HCT116 (cell line): ENCODE measurements at regions not wholly inside any gene's neighbourhood (a gene's known extent, or its start where the extent isn't known, plus 50 kb on each side); places are given as distances from the start of the nearest gene placed in this dataset.

Experiments
- EGR1 ChIP-seq: IDR thresholded peaks from 2 replicates; pipeline ENCODE4 v1.6.1; 2012; ENCODE audit warnings: low read depth
- EZH2 ChIP-seq: fragments of 200-600 bp; sonication (generic); IDR thresholded peaks from 2 replicates; pipeline ENCODE4 v1.6.1; 2017; ENCODE audit warnings: antibody characterized with exemption, mixed run types
- EZH2phosphoT487 ChIP-seq: fragments of 200-600 bp; IDR thresholded peaks from 2 replicates; pipeline ENCODE4 v1.6.1; 2018; ENCODE audit warnings: antibody characterized with exemption, borderline replicate concordance
- POLR2A ChIP-seq: IDR thresholded peaks from 2 replicates; pipeline ENCODE4 v1.7.0; 2011; ENCODE audit warnings: borderline replicate concordance; ENCODE audit not compliant: insufficient read depth, insufficient read length; ENCODE audit errors: extremely low read depth
- TCF7L2 ChIP-seq: IDR thresholded peaks from 2 replicates; pipeline ENCODE4 v1.7.0; 2011; ENCODE audit warnings: borderline replicate concordance, inconsistent platforms; ENCODE audit not compliant: insufficient read depth, insufficient read length; ENCODE audit errors: extremely low read depth
- YY1 ChIP-seq: IDR thresholded peaks from 2 replicates; pipeline ENCODE4 v1.6.1; 2011; ENCODE audit warnings: low read length, low read depth, moderate library complexity, mild to moderate bottlenecking; ENCODE audit not compliant: insufficient replicate concordance; ENCODE audit errors: extremely low read depth
- ZNF274 ChIP-seq: fragments of 200-500 bp; sonication (Bioruptor generic); IDR thresholded peaks from 2 replicates; pipeline ENCODE4 v1.6.1; 2014; ENCODE audit warnings: mild to moderate bottlenecking, low read depth, low read length, inconsistent platforms
- TF ChIP-seq, protein P1 (sequence below), 3 experiments: fragments of 200-600 bp in 1 of 3; sonication (generic) in 1 of 3; IDR thresholded peaks in 2 of 3; conservative IDR thresholded peaks in 1 of 3; 2 replicates each; pipeline ENCODE4 v1.5.1; 2012 to 2017; ENCODE audit warnings: low read depth in 2 of 3, low read length in 2 of 3, antibody characterized with exemption in 1 of 3, borderline replicate concordance in 1 of 3, control low read depth in 1 of 3, mild to moderate bottlenecking in 1 of 3, mixed read lengths in 1 of 3, mixed run types in 1 of 3, moderate library complexity in 1 of 3; ENCODE audit not compliant: insufficient read depth in 1 of 3
- TF ChIP-seq, protein P2 (sequence below): IDR thresholded peaks from 2 replicates; pipeline ENCODE4 v1.6.1; 2012
- TF ChIP-seq, protein P3 (sequence below): IDR thresholded peaks from 2 replicates; pipeline ENCODE4 v1.6.1; 2011; ENCODE audit warnings: mild to moderate bottlenecking, low read length, moderate library complexity; ENCODE audit not compliant: insufficient replicate concordance; ENCODE audit errors: extremely low read depth

DNA sequence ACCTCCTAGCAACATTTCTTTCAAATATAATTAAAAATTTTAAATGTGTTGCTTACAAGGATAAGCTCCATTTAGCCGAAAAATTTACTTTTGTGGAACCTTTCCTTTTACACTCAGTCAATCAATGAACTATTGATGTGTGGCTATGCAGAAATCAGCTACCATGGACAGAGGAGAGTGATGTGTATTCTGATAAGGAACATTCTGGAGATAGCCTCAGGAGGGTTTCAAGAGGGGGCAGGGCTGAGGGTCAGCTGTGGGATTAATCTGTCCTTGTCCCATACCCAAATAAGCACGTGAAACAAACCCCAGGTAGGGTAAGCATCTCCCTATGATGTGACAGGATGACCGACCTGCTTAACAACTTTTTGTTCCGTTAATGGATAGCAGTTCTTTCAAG is 192.6 kb upstream of the PROK2 start:
- TF ChIP-seq YY1, result no peak
- no peak for TF ChIP-seq EZH2phosphoT487
- TF ChIP-seq POLR2A, result no peak
- no peak for TF ChIP-seq EGR1
- TF ChIP-seq, protein P1, sequence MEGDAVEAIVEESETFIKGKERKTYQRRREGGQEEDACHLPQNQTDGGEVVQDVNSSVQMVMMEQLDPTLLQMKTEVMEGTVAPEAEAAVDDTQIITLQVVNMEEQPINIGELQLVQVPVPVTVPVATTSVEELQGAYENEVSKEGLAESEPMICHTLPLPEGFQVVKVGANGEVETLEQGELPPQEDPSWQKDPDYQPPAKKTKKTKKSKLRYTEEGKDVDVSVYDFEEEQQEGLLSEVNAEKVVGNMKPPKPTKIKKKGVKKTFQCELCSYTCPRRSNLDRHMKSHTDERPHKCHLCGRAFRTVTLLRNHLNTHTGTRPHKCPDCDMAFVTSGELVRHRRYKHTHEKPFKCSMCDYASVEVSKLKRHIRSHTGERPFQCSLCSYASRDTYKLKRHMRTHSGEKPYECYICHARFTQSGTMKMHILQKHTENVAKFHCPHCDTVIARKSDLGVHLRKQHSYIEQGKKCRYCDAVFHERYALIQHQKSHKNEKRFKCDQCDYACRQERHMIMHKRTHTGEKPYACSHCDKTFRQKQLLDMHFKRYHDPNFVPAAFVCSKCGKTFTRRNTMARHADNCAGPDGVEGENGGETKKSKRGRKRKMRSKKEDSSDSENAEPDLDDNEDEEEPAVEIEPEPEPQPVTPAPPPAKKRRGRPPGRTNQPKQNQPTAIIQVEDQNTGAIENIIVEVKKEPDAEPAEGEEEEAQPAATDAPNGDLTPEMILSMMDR (IDR thresholded peaks at IDR 0.05 in 2 of 3, conservative IDR thresholded peaks at IDR 0.05 in 1 of 3; ENCODE audit: borderline replicate concordance in 1 of 3, insufficient read depth in 1 of 3, low read depth in 2 of 3, low read length in 2 of 3), result no peak
- TF ChIP-seq, protein P2, sequence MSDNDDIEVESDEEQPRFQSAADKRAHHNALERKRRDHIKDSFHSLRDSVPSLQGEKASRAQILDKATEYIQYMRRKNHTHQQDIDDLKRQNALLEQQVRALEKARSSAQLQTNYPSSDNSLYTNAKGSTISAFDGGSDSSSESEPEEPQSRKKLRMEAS, result no peak
- no peak for TF ChIP-seq EZH2
- TF ChIP-seq TCF7L2, result no peak
- TF ChIP-seq ZNF274, result no peak
- TF ChIP-seq, protein P3, sequence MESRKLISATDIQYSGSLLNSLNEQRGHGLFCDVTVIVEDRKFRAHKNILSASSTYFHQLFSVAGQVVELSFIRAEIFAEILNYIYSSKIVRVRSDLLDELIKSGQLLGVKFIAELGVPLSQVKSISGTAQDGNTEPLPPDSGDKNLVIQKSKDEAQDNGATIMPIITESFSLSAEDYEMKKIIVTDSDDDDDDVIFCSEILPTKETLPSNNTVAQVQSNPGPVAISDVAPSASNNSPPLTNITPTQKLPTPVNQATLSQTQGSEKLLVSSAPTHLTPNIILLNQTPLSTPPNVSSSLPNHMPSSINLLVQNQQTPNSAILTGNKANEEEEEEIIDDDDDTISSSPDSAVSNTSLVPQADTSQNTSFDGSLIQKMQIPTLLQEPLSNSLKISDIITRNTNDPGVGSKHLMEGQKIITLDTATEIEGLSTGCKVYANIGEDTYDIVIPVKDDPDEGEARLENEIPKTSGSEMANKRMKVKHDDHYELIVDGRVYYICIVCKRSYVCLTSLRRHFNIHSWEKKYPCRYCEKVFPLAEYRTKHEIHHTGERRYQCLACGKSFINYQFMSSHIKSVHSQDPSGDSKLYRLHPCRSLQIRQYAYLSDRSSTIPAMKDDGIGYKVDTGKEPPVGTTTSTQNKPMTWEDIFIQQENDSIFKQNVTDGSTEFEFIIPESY, result no peak
